ENCODE measurements at regions not wholly inside any gene's neighbourhood (a gene's known extent, or its start where the extent isn't known, plus 50 kb on each side); places are given as distances from the start of the nearest gene placed in this dataset.

DNA sequence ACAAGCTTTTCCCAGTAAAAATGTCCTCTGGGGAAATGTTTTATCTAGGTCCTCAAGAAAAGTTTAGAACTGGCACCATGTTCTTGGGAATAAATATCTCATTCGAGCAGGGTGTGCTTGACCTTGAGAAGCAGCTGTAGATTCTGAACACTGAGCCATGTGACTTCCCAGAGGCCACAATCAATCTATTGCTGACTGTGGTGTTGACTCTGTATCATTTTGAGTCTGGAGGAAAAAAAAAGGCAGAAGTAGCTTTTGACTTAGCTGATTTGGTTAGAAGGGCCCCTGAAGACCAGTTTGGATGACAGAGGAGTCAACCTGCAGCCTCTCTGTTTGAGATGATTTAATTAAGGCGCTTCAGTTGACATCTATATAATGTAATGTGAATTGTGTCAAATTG is 592.4 kb upstream of the SEL1L start:
- ATAC-seq: no peak
- H3K27me3 ChIP-seq (ENCODE audit: control insufficient read depth, insufficient read depth, low read length): no peaks in the 10 kb centered on the region
- TF ChIP-seq POLR2AphosphoS5 (IDR thresholded peaks at IDR 0.05; ENCODE audit: low read depth, low read length): no peak
- no peak for TF ChIP-seq TCF7L2 (IDR thresholded peaks at IDR 0.05; ENCODE audit: low read depth, low read length)
- TF ChIP-seq SIN3A (IDR thresholded peaks at IDR 0.05; ENCODE audit: borderline replicate concordance, insufficient read depth, low read depth, low read length): no peak
- TF ChIP-seq, protein P1, sequence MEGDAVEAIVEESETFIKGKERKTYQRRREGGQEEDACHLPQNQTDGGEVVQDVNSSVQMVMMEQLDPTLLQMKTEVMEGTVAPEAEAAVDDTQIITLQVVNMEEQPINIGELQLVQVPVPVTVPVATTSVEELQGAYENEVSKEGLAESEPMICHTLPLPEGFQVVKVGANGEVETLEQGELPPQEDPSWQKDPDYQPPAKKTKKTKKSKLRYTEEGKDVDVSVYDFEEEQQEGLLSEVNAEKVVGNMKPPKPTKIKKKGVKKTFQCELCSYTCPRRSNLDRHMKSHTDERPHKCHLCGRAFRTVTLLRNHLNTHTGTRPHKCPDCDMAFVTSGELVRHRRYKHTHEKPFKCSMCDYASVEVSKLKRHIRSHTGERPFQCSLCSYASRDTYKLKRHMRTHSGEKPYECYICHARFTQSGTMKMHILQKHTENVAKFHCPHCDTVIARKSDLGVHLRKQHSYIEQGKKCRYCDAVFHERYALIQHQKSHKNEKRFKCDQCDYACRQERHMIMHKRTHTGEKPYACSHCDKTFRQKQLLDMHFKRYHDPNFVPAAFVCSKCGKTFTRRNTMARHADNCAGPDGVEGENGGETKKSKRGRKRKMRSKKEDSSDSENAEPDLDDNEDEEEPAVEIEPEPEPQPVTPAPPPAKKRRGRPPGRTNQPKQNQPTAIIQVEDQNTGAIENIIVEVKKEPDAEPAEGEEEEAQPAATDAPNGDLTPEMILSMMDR (IDR thresholded peaks at IDR 0.05): no peak
- TF ChIP-seq, protein P2, sequence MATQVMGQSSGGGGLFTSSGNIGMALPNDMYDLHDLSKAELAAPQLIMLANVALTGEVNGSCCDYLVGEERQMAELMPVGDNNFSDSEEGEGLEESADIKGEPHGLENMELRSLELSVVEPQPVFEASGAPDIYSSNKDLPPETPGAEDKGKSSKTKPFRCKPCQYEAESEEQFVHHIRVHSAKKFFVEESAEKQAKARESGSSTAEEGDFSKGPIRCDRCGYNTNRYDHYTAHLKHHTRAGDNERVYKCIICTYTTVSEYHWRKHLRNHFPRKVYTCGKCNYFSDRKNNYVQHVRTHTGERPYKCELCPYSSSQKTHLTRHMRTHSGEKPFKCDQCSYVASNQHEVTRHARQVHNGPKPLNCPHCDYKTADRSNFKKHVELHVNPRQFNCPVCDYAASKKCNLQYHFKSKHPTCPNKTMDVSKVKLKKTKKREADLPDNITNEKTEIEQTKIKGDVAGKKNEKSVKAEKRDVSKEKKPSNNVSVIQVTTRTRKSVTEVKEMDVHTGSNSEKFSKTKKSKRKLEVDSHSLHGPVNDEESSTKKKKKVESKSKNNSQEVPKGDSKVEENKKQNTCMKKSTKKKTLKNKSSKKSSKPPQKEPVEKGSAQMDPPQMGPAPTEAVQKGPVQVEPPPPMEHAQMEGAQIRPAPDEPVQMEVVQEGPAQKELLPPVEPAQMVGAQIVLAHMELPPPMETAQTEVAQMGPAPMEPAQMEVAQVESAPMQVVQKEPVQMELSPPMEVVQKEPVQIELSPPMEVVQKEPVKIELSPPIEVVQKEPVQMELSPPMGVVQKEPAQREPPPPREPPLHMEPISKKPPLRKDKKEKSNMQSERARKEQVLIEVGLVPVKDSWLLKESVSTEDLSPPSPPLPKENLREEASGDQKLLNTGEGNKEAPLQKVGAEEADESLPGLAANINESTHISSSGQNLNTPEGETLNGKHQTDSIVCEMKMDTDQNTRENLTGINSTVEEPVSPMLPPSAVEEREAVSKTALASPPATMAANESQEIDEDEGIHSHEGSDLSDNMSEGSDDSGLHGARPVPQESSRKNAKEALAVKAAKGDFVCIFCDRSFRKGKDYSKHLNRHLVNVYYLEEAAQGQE (IDR thresholded peaks at IDR 0.05; ENCODE audit: insufficient read depth in 1 of 2, low read depth in 2 of 2, low read length in 1 of 2): no peak
- intact Hi-C loops (cut with micrococcal nuclease; ENCODE audit: unreplicated experiment): no loop called here
- H3K4me1 ChIP-seq (ENCODE audit: control insufficient read depth, insufficient read depth, low read length): no peaks in the 10 kb centered on the region
- H3K4me3 ChIP-seq (ENCODE audit: low read depth in 2 of 2, low read length in 2 of 2): no peak overlapping the region
- BruUV-seq (replicated peaks): no TSS peak
- POLR2A ChIA-PET: no interaction called here
- CTCF ChIA-PET: no interaction called here
- in situ Hi-C loops (cut with HindIII; ENCODE audit: low pct_unique_long_range_greater_than_20kb, low sequenced_read_pairs): no loop called here
- H3K27ac ChIP-seq (ENCODE audit: low read length): no peak overlapping the region
- no peaks in the 10 kb centered on the region for H3K36me3 ChIP-seq (ENCODE audit: control insufficient read depth, insufficient read depth, low read length)
- DNase-seq (ENCODE audit: low read depth, low spot score): no peak
- no peaks in the 10 kb centered on the region for H3K9me3 ChIP-seq (ENCODE audit: control insufficient read depth, insufficient read depth, low read depth, low read length)

DNA sequence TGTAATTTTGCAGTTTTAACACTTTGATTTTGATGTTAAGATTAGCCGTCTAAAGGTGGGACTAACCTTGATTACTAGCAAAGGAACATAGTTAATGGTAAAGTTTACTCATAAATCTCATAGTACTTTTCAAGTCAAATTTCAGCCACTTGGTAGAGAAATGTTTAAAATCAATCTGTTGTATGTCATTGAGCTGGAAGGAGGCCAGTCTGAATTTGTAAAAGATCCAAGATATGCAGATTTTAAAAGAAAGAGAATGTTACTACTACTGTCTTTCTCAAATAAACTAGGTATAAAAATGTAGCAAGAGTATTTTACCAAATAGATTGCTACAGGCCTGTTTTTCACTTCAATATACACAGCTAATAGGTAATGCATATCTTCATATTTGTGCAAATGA is 600.8 kb upstream of the SEL1L start:
- ATAC-seq: no peak
- no peaks in the 10 kb centered on the region for H3K9me3 ChIP-seq (ENCODE audit: control insufficient read depth, insufficient read depth, low read depth, low read length)
- no peaks in the 10 kb centered on the region for H3K27me3 ChIP-seq (ENCODE audit: control insufficient read depth, insufficient read depth, low read length)
- intact Hi-C loops (cut with micrococcal nuclease; ENCODE audit: unreplicated experiment) (loop anchor here (10.0 kb wide), 1 partner anchor 920 kb away; no protein-coding TSS in a partner anchor), in situ Hi-C loops (cut with HindIII; ENCODE audit: low pct_unique_long_range_greater_than_20kb, low sequenced_read_pairs) (no loop called here)
- no TSS peak for BruUV-seq (replicated peaks)
- H3K4me3 ChIP-seq (ENCODE audit: low read depth in 2 of 2, low read length in 2 of 2): no peak overlapping the region
- no peak for DNase-seq (ENCODE audit: low read depth, low spot score)
- no peaks in the 10 kb centered on the region for H3K4me1 ChIP-seq (ENCODE audit: control insufficient read depth, insufficient read depth, low read length)
- ChIA-PET POLR2A (no interaction called here), CTCF (no interaction called here)
- TF ChIP-seq, protein P1 (IDR thresholded peaks at IDR 0.05): no peak
- TF ChIP-seq POLR2AphosphoS5 (IDR thresholded peaks at IDR 0.05; ENCODE audit: low read depth, low read length): no peak
- no peak for TF ChIP-seq TCF7L2 (IDR thresholded peaks at IDR 0.05; ENCODE audit: low read depth, low read length)
- TF ChIP-seq, protein P2 (IDR thresholded peaks at IDR 0.05; ENCODE audit: insufficient read depth in 1 of 2, low read depth in 2 of 2, low read length in 1 of 2): no peak
- TF ChIP-seq SIN3A (IDR thresholded peaks at IDR 0.05; ENCODE audit: borderline replicate concordance, insufficient read depth, low read depth, low read length): no peak
- no peaks in the 10 kb centered on the region for H3K36me3 ChIP-seq (ENCODE audit: control insufficient read depth, insufficient read depth, low read length)
- no peak overlapping the region for H3K27ac ChIP-seq (ENCODE audit: low read length)
